A549 (cell line): ENCODE measurements at regions not wholly inside any gene's neighbourhood (a gene's known extent, or its start where the extent isn't known, plus 50 kb on each side); places are given as distances from the start of the nearest gene placed in this dataset.

Experiments
- ATAC-seq, 2 experiments: fragments of 200-7000 bp in 1 of 2; fragments of >200 bp in 1 of 2; cut with Nextera tagmentation in 1 of 2; cut with Tn5 transposase in 1 of 2; 3 replicates each; pipeline versions ENCODE4 v1.8.0 to v1.9.1; 2018 to 2020; ENCODE audit warnings: mild to moderate bottlenecking in 1 of 2, moderate library complexity in 1 of 2
- CTCF ChIA-PET: fragments of 300-600 bp; sonication (Branson Sonifier 250); formaldehyde crosslinking; extraction: SDS; loops from one replicate; lab custom pipeline; 2021; ENCODE audit warnings: antibody characterized with exemption, inconsistent platforms; lab: Yijun Ruan, JAX
- POLR2A ChIA-PET: fragments of 350-600 bp; formaldehyde crosslinking; extraction: SDS; loops from one replicate; lab custom pipeline; 2021; ENCODE audit warnings: antibody characterized with exemption, inconsistent platforms; lab: Yijun Ruan, JAX
- DNase-seq, 2 experiments: peaks; one replicate each; pipeline versions ENCODE4 v3.0.0 to v3.0.0-alpha.2; 2011 to 2016; ENCODE audit warnings: low read depth in 1 of 2, low spot score in 1 of 2
- FAIRE-seq: peaks from 2 replicates; lab custom pipeline; 2011; peaks lifted over from hg19 to GRCh38; lab: Jason Lieb, UNC
- H3K27ac ChIP-seq, 2 experiments: fragments of >200 bp; sonication (Bioruptor Twin); formaldehyde crosslinking; 3 replicates each; pipeline ENCODE4 v1.5.1; 2016 to 2017
- H3K4me1 ChIP-seq: fragments of >200 bp; sonication (Bioruptor Twin); formaldehyde crosslinking; 3 replicates; pipeline ENCODE4 v1.6.1; 2016
- H3K4me2 ChIP-seq: fragments of >200 bp; sonication (Bioruptor Twin); formaldehyde crosslinking; 3 replicates; pipeline ENCODE4 v1.6.1; 2016
- H3K4me3 ChIP-seq: fragments of >200 bp; sonication (Bioruptor Twin); formaldehyde crosslinking; 3 replicates; pipeline ENCODE4 v1.5.1; 2016
- H3K9me3 ChIP-seq: fragments of >200 bp; sonication (Bioruptor Twin); formaldehyde crosslinking; 3 replicates; pipeline ENCODE4 v1.6.1; 2016
- CEBPB ChIP-seq, 2 experiments: fragments of >200 bp in 1 of 2; sonication (Bioruptor Twin) in 1 of 2; formaldehyde crosslinking in 1 of 2; IDR thresholded peaks; 2 replicates each; pipeline ENCODE4 v1.6.1; 2012 to 2016
- CHD4 ChIP-seq: fragments of 200-600 bp; sonication (generic); IDR thresholded peaks from 2 replicates; pipeline ENCODE4 v1.6.1; 2016; ENCODE audit warnings: antibody characterized with exemption, mild to moderate bottlenecking, borderline replicate concordance
- EHMT2 ChIP-seq: fragments of 200-600 bp; sonication (generic); IDR thresholded peaks from 2 replicates; pipeline ENCODE4 v1.6.1; 2016; ENCODE audit warnings: antibody characterized with exemption, low read depth, mild to moderate bottlenecking, moderate library complexity
- EP300 ChIP-seq, 2 experiments: fragments of >200 bp; sonication (Bioruptor Twin); formaldehyde crosslinking; IDR thresholded peaks; 2 replicates in 1 of 2; 3 replicates in 1 of 2; pipeline ENCODE4 v1.6.1; 2016 to 2017
- FOSB ChIP-seq: fragments of 250-450 bp; sonication (Bioruptor Pico); IDR thresholded peaks from 2 replicates; pipeline ENCODE4 v1.5.0; 2020; ENCODE audit warnings: mild to moderate bottlenecking, moderate library complexity
- FOSL2 ChIP-seq, 2 experiments: fragments of 450-650 bp in 1 of 2; fragments of >200 bp in 1 of 2; sonication (Bioruptor Twin) in 1 of 2; formaldehyde crosslinking; IDR thresholded peaks; 2 replicates each; pipeline versions ENCODE4 v1.5.0 to v1.6.1; 2016 to 2020; ENCODE audit warnings: mild to moderate bottlenecking in 1 of 2, moderate library complexity in 1 of 2
- HES2 ChIP-seq: fragments of >200 bp; sonication (Bioruptor Twin); formaldehyde crosslinking; IDR thresholded peaks from 2 replicates; pipeline ENCODE4 v1.6.1; 2016
- HEYL ChIP-seq: fragments of 250-450 bp; sonication (Bioruptor Pico); IDR thresholded peaks from 2 replicates; pipeline ENCODE4 v1.8.0; 2021; ENCODE audit warnings: mild to moderate bottlenecking, moderate library complexity
- HOXB13 ChIP-seq: fragments of 250-450 bp; sonication (Bioruptor Pico); IDR thresholded peaks from 2 replicates; pipeline ENCODE4 v1.5.0; 2020; ENCODE audit warnings: low read depth, mild to moderate bottlenecking, moderate library complexity
- HOXB5 ChIP-seq: fragments of 250-450 bp; sonication (Bioruptor Pico); IDR thresholded peaks from 2 replicates; pipeline ENCODE4 v1.5.0; 2020; ENCODE audit warnings: mild to moderate bottlenecking, moderate library complexity
- MAFK ChIP-seq: fragments of 450-650 bp; IDR thresholded peaks from 2 replicates; pipeline ENCODE4 v1.6.1; 2014; ENCODE audit not compliant: partially characterized antibody
- MAZ ChIP-seq: fragments of 150-350 bp; IDR thresholded peaks from 2 replicates; pipeline ENCODE4 v1.6.1; 2014; ENCODE audit warnings: antibody characterized with exemption, low read depth, low read length, borderline replicate concordance
- NFE2L2 ChIP-seq: fragments of 150-350 bp; conservative IDR thresholded peaks from 2 replicates; pipeline ENCODE4 v1.6.1; 2014; ENCODE audit warnings: low read length
- NPAS2 ChIP-seq: fragments of 250-450 bp; sonication (Bioruptor Pico); IDR thresholded peaks from 2 replicates; pipeline ENCODE4 v1.8.0; 2022; ENCODE audit warnings: mild to moderate bottlenecking, moderate library complexity, borderline replicate concordance
- NR3C1 ChIP-seq: fragments of >200 bp; sonication (Bioruptor Twin); formaldehyde crosslinking; IDR thresholded peaks from 3 replicates; pipeline ENCODE4 v1.6.1; 2017
- PHF8 ChIP-seq: fragments of 200-600 bp; sonication (generic); IDR thresholded peaks from 2 replicates; pipeline ENCODE4 v1.6.1; 2016; ENCODE audit warnings: low read depth, mild to moderate bottlenecking, antibody characterized with exemption, moderate library complexity, borderline replicate concordance
- RAD21 ChIP-seq, 2 experiments: fragments of >200 bp in 1 of 2; sonication (Bioruptor Twin) in 1 of 2; formaldehyde crosslinking in 1 of 2; IDR thresholded peaks in 1 of 2; conservative IDR thresholded peaks in 1 of 2; 2 replicates in 1 of 2; 3 replicates in 1 of 2; pipeline ENCODE4 v1.6.1; 2012 to 2018; ENCODE audit warnings: inconsistent platforms in 1 of 2
- RARB ChIP-seq: fragments of 250-450 bp; sonication (Bioruptor Pico); IDR thresholded peaks from 2 replicates; pipeline ENCODE4 v1.8.0; 2021; ENCODE audit warnings: mild to moderate bottlenecking, moderate library complexity
- REST ChIP-seq: fragments of 200-600 bp; sonication (generic); IDR thresholded peaks from 2 replicates; pipeline ENCODE4 v1.6.1; 2016; ENCODE audit warnings: antibody characterized with exemption, mild to moderate bottlenecking, moderate library complexity
- RNF2 ChIP-seq: fragments of 200-600 bp; sonication (generic); IDR thresholded peaks from 2 replicates; pipeline ENCODE4 v1.6.1; 2016; ENCODE audit warnings: low read depth, mild to moderate bottlenecking, antibody characterized with exemption, moderate library complexity, borderline replicate concordance
- TFCP2L1 ChIP-seq: fragments of 250-450 bp; sonication (Bioruptor Pico); IDR thresholded peaks from 2 replicates; pipeline ENCODE4 v1.5.0; 2021; ENCODE audit warnings: mild to moderate bottlenecking
- TP53 ChIP-seq: fragments of 250-450 bp; sonication (Bioruptor Pico); IDR thresholded peaks from 2 replicates; pipeline ENCODE4 v1.5.0; 2021; ENCODE audit warnings: mild to moderate bottlenecking, moderate library complexity
- ZC3H11A ChIP-seq: fragments of 450-650 bp; IDR thresholded peaks from 2 replicates; pipeline ENCODE4 v1.6.1; 2014; ENCODE audit warnings: antibody characterized with exemption, mild to moderate bottlenecking
- ZFP36 ChIP-seq: fragments of 450-650 bp; IDR thresholded peaks from 2 replicates; pipeline ENCODE4 v1.6.1; 2014; ENCODE audit warnings: borderline replicate concordance; ENCODE audit not compliant: partially characterized antibody
- WGBS: methylation state at CpG from one replicate; pipeline ENCODE4 v1.1.6; 2017; ENCODE audit errors: missing lambda C conversion rate; 5-methylcytosine and 5-hydroxymethylcytosine counted together
- TF ChIP-seq, protein P1 (sequence below): IDR thresholded peaks from 2 replicates; pipeline ENCODE4 v1.6.1; 2012
- TF ChIP-seq, protein P2 (sequence below): fragments of 250-450 bp; sonication (Bioruptor Pico); IDR thresholded peaks from 2 replicates; pipeline ENCODE4 v1.5.0; 2020; ENCODE audit warnings: low read depth, mild to moderate bottlenecking, moderate library complexity

DNA sequence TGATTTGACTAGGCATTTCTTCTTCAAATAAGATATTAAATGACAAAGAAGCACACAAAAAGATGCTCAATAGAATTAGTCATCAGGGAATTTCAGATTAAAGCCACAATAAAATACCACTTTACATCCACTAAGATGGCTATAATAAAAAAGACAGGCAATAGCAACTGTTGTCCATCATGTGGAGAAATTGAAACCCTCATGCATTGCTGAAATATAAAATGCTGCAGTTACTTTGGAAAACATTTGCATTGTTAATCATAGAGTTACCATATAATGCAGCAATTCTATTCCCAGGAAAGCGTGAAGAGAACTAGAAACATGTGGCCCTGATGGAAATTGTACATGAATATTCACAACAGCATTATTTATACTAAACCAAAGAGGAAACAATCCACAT is 605.5 kb upstream of the SLITRK1 start:
- no peak for TF ChIP-seq ZC3H11A
- TF ChIP-seq PHF8, result no peak
- no peak for TF ChIP-seq CHD4
- TF ChIP-seq NFE2L2, result no peak
- TF ChIP-seq HES2, result no peak
- TF ChIP-seq, protein P1, sequence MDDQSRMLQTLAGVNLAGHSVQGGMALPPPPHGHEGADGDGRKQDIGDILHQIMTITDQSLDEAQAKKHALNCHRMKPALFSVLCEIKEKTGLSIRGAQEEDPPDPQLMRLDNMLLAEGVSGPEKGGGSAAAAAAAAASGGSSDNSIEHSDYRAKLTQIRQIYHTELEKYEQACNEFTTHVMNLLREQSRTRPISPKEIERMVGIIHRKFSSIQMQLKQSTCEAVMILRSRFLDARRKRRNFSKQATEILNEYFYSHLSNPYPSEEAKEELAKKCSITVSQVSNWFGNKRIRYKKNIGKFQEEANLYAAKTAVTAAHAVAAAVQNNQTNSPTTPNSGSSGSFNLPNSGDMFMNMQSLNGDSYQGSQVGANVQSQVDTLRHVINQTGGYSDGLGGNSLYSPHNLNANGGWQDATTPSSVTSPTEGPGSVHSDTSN, result no peak
- TF ChIP-seq RARB (CRISPR knock-in tag), result no peak
- TF ChIP-seq TP53, result no peak
- TF ChIP-seq HOXB13 (CRISPR knock-in tag), result no peak
- TF ChIP-seq EP300 (IDR thresholded peaks at IDR 0.05), result no peak
- TF ChIP-seq RNF2, result no peak
- no peak for TF ChIP-seq TFCP2L1 (CRISPR knock-in tag)
- no peak for TF ChIP-seq HEYL (CRISPR knock-in tag)
- no peak for TF ChIP-seq RAD21 (conservative IDR thresholded peaks at IDR 0.05 in 1 of 2, IDR thresholded peaks at IDR 0.05 in 1 of 2)
- no peak for TF ChIP-seq FOSL2 (IDR thresholded peaks at IDR 0.05)
- TF ChIP-seq FOSL2 (CRISPR knock-in tag; IDR thresholded peaks at IDR 0.05), result no peak
- TF ChIP-seq MAFK, result no peak
- no peak for TF ChIP-seq EHMT2
- no peak for TF ChIP-seq REST
- TF ChIP-seq HOXB5 (CRISPR knock-in tag), result no peak
- TF ChIP-seq, all 56 proteins: peak for 0
- H3K9me3 ChIP-seq, result no peaks in the 10 kb centered on the region
- ATAC-seq (no peak), FAIRE-seq (no peak), DNase-seq (no peak)
- CTCF ChIA-PET, result no interaction called here
- WGBS, result 17% methylated on average over 1 of the region's 1 CpG
- H3K4me2 ChIP-seq, result no peak overlapping the region
- no peak overlapping the region for H3K27ac ChIP-seq
- POLR2A ChIA-PET, result no interaction called here
- H3K4me3 ChIP-seq, result no peak overlapping the region
- H3K4me1 ChIP-seq, result no peaks in the 10 kb centered on the region

GRCh38 chr13:84481958-84482357 is 599.7 kb upstream of the SLITRK1 start:
- POLR2A ChIA-PET, result no interaction called here
- TF ChIP-seq NPAS2 (CRISPR knock-in tag) (no peak), REST (no peak), HOXB5 (CRISPR knock-in tag) (no peak), CEBPB (IDR thresholded peaks at IDR 0.05) (no peak), HOXB13 (CRISPR knock-in tag) (no peak), TP53 (no peak), FOSB (CRISPR knock-in tag) (no peak), ZC3H11A (no peak), NR3C1 (no peak), MAZ (no peak), EHMT2 (no peak), ZFP36 (no peak), MAFK (no peak)
- TF ChIP-seq, protein P2, sequence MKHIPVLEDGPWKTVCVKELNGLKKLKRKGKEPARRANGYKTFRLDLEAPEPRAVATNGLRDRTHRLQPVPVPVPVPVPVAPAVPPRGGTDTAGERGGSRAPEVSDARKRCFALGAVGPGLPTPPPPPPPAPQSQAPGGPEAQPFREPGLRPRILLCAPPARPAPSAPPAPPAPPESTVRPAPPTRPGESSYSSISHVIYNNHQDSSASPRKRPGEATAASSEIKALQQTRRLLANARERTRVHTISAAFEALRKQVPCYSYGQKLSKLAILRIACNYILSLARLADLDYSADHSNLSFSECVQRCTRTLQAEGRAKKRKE (CRISPR knock-in tag), result no peak
- Histone ChIP-seq H3K27ac (no peak overlapping the region), H3K9me3 (no peaks in the 10 kb centered on the region), H3K4me3 (no peak overlapping the region), H3K4me1 (no peaks in the 10 kb centered on the region), H3K4me2 (no peak overlapping the region)
- ATAC-seq (no peak), DNase-seq (no peak), FAIRE-seq (no peak)
- WGBS, result 3% methylated on average over 1 of the region's 1 CpG
- CTCF ChIA-PET, result no interaction called here
